ENCODE measurements at regions not wholly inside any gene's neighbourhood (a gene's known extent, or its start where the extent isn't known, plus 50 kb on each side); places are given as distances from the start of the nearest gene placed in this dataset.

- no peak for TF ChIP-seq POLR2AphosphoS5 (IDR thresholded peaks at IDR 0.05; ENCODE audit: low read depth, low read length)
- no peak for TF ChIP-seq TAF1 (IDR thresholded peaks at IDR 0.05; ENCODE audit: borderline replicate concordance, insufficient read depth, low read length)
Observed at GRCh38 chr7:45421806-45422205, 152.4 kb upstream of the ADCY1 start.
